CD4-positive, CD25-positive, alpha-beta regulatory T cell (primary cell): ENCODE measurements at regions not wholly inside any gene's neighbourhood (a gene's known extent, or its start where the extent isn't known, plus 50 kb on each side); places are given as distances from the start of the nearest gene placed in this dataset.
"Not testable (repeated sequence)": the region's sequence is repeated elsewhere in the genome, so short reads cannot be mapped to it uniquely, and the experiment has no call there.

Experiments
- ATAC-seq, 2 donors: fragments of 150-1000 bp; cut with Tn5 transposase; one replicate each; pipeline ENCODE4 v1.10.0; 2021; ENCODE audit warnings: low read depth in 2 of 2, moderate number of reproducible peaks in 2 of 2, moderate library complexity in 1 of 2
- DNase-seq, 3 donors: peaks; one replicate each; pipeline versions ENCODE4 v3.0.0 to v3.0.0-alpha.2; 2012 to 2022; ENCODE audit warnings: mixed read lengths in 1 of 3
- H3K27ac ChIP-seq: one replicate; pipeline ENCODE4 v1.7.0; 2013; ENCODE audit warnings: mild to moderate bottlenecking, low read length; ENCODE audit not compliant: insufficient read depth, poor library complexity, severe bottlenecking
- H3K27me3 ChIP-seq: one replicate; pipeline ENCODE4 v1.7.0; 2013; ENCODE audit warnings: low read length; ENCODE audit not compliant: control insufficient read depth, insufficient read depth
- H3K36me3 ChIP-seq: one replicate; pipeline ENCODE4 v1.7.0; 2013; ENCODE audit warnings: mild to moderate bottlenecking, low read length, moderate library complexity; ENCODE audit not compliant: control insufficient read depth, insufficient read depth
- H3K4me1 ChIP-seq: 2 replicates; pipeline ENCODE4 v1.7.0; 2013; ENCODE audit warnings: mild to moderate bottlenecking, low read length; ENCODE audit not compliant: insufficient read depth, control insufficient read depth, poor library complexity, severe bottlenecking
- H3K4me3 ChIP-seq: one replicate; pipeline ENCODE4 v1.7.0; 2013; ENCODE audit warnings: low read depth, mild to moderate bottlenecking, low read length, moderate library complexity
- H3K9me3 ChIP-seq, 2 experiments: 1 replicate in 1 of 2; 2 replicates in 1 of 2; pipeline ENCODE4 v1.7.0; 2013; ENCODE audit warnings: low read length in 2 of 2, mild to moderate bottlenecking in 1 of 2, moderate library complexity in 1 of 2; ENCODE audit not compliant: control insufficient read depth in 2 of 2
- H3K27ac Mint-ChIP-seq, 3 donors: one replicate each; pipeline ENCODE4 v1.8.0; 2020 to 2022; ENCODE audit warnings: mild to moderate bottlenecking in 3 of 3, mixed read lengths in 3 of 3, moderate library complexity in 2 of 3
- H3K27me3 Mint-ChIP-seq: one replicate; pipeline ENCODE4 v1.8.0; 2022; ENCODE audit warnings: mild to moderate bottlenecking, mixed read lengths
- H3K36me3 Mint-ChIP-seq: one replicate; pipeline ENCODE4 v1.8.0; 2020; ENCODE audit warnings: mixed read lengths
- H3K4me1 Mint-ChIP-seq, 4 donors: one replicate each; pipeline ENCODE4 v1.8.0; 2020 to 2022; ENCODE audit warnings: mixed read lengths in 4 of 4, mild to moderate bottlenecking in 1 of 4
- H3K4me3 Mint-ChIP-seq, 4 donors: one replicate each; pipeline ENCODE4 v1.8.0; 2020 to 2022; ENCODE audit warnings: mild to moderate bottlenecking in 4 of 4, mixed read lengths in 4 of 4, moderate library complexity in 3 of 4
- H3K9me3 Mint-ChIP-seq, 7 donors: one replicate each; pipeline ENCODE4 v1.8.0; 2020 to 2022; ENCODE audit warnings: mixed read lengths in 7 of 7, mild to moderate bottlenecking in 3 of 7, moderate library complexity in 2 of 7

GRCh38 chr15:60272623-60273022, 125.2 kb downstream of the ANXA2 start:
- Histone ChIP-seq H3K36me3 (no peaks in the 10 kb centered on the region), H3K4me3 (no peak overlapping the region), H3K4me1 (no peaks in the 10 kb centered on the region), H3K27ac (no peak overlapping the region), H3K9me3 (peaks cover 12 to 14% of the 10 kb centered on the region in 2 experiments), H3K27me3 (peaks cover 8% of the 10 kb centered on the region)
- DNase-seq (no peak), ATAC-seq (no peak)
- H3K27ac Mint-ChIP-seq: no peak overlapping the region
- H3K4me3 Mint-ChIP-seq: no peak overlapping the region
- H3K36me3 Mint-ChIP-seq: no peaks in the 10 kb centered on the region
- H3K4me1 Mint-ChIP-seq: no peaks in the 10 kb centered on the region
- peaks cover 0 to 14% (median 7%) of the 10 kb centered on the region in 7 donors for H3K9me3 Mint-ChIP-seq
- H3K27me3 Mint-ChIP-seq: peaks cover 22% of the 10 kb centered on the region

GRCh38 chr15:60275624-60276023, 122.2 kb downstream of the ANXA2 start:
- ATAC-seq (no peak), DNase-seq (no peak)
- H3K9me3 Mint-ChIP-seq: peaks cover 1 to 14% (median 7%) of the 10 kb centered on the region in 7 donors
- Histone ChIP-seq H3K27ac (no peak overlapping the region), H3K4me1 (no peaks in the 10 kb centered on the region), H3K36me3 (no peaks in the 10 kb centered on the region), H3K9me3 (peaks cover 12 to 14% of the 10 kb centered on the region in 2 experiments), H3K4me3 (no peak overlapping the region), H3K27me3 (peaks cover 23% of the 10 kb centered on the region)
- H3K36me3 Mint-ChIP-seq: no peaks in the 10 kb centered on the region
- H3K27ac Mint-ChIP-seq: no peak overlapping the region
- no peaks in the 10 kb centered on the region for H3K4me1 Mint-ChIP-seq
- no peak overlapping the region for H3K4me3 Mint-ChIP-seq
- H3K27me3 Mint-ChIP-seq: peaks cover 21% of the 10 kb centered on the region

- no peaks in the 10 kb centered on the region for H3K4me1 ChIP-seq
- no peak overlapping the region for H3K27ac ChIP-seq
- H3K27ac Mint-ChIP-seq: no peak overlapping the region
- H3K9me3 ChIP-seq: peaks cover 12 to 14% of the 10 kb centered on the region in 2 experiments
- DNase-seq (no peak), ATAC-seq (no peak)
- no peak overlapping the region for H3K4me3 Mint-ChIP-seq
- peaks cover 40% of the 10 kb centered on the region for H3K27me3 ChIP-seq
- H3K9me3 Mint-ChIP-seq: peaks cover 1 to 14% (median 6%) of the 10 kb centered on the region in 7 donors
- no peaks in the 10 kb centered on the region for H3K36me3 ChIP-seq
- no peak overlapping the region for H3K4me3 ChIP-seq
- no peaks in the 10 kb centered on the region for H3K36me3 Mint-ChIP-seq
- H3K4me1 Mint-ChIP-seq: no peaks in the 10 kb centered on the region
- H3K27me3 Mint-ChIP-seq: peaks cover 43% of the 10 kb centered on the region
These were observed 118.9 kb downstream of the ANXA2 start for GRCh38 chr15:60278879-60279278.

- H3K4me3 Mint-ChIP-seq: no peak overlapping the region
- ATAC-seq: no peak
- peaks cover 57% of the 10 kb centered on the region for H3K27me3 Mint-ChIP-seq
These were observed 117.5 kb downstream of the ANXA2 start for GRCh38 chr15:60280259-60280658.

GRCh38 chr15:60283936-60284335, 113.8 kb downstream of the ANXA2 start:
- Histone ChIP-seq H3K9me3 (no peaks in the 10 kb centered on the region), H3K36me3 (no peaks in the 10 kb centered on the region), H3K4me3 (no peak overlapping the region), H3K4me1 (no peaks in the 10 kb centered on the region), H3K27me3 (peaks cover 43% of the 10 kb centered on the region), H3K27ac (no peak overlapping the region)
- ATAC-seq (no peak), DNase-seq (no peak)
- H3K27me3 Mint-ChIP-seq: peaks cover 56% of the 10 kb centered on the region
- H3K9me3 Mint-ChIP-seq: peaks cover 0 to under 1% (median 0%) of the 10 kb centered on the region in 7 donors
- H3K4me1 Mint-ChIP-seq: no peaks in the 10 kb centered on the region
- peak overlapping the region in 1 of 3 donors; percentile 48 for H3K27ac Mint-ChIP-seq
- no peaks in the 10 kb centered on the region for H3K36me3 Mint-ChIP-seq
- H3K4me3 Mint-ChIP-seq: no peak overlapping the region

More at GRCh38 chr15:60280259-60280658, 117.5 kb downstream of the ANXA2 start:
- Histone ChIP-seq H3K9me3 (peaks cover 8% of the 10 kb centered on the region in 2 experiments), H3K4me1 (no peaks in the 10 kb centered on the region), H3K27me3 (peaks cover 50% of the 10 kb centered on the region), H3K36me3 (no peaks in the 10 kb centered on the region), H3K4me3 (no peak overlapping the region), H3K27ac (no peak overlapping the region)
- H3K4me1 Mint-ChIP-seq: no peaks in the 10 kb centered on the region
- no peak for DNase-seq
- peaks cover 1 to 11% (median 5%) of the 10 kb centered on the region in 7 donors for H3K9me3 Mint-ChIP-seq
- no peaks in the 10 kb centered on the region for H3K36me3 Mint-ChIP-seq
- no peak overlapping the region for H3K27ac Mint-ChIP-seq

GRCh38 chr15:60295901-60296300, 101.9 kb downstream of the ANXA2 start:
- not testable (repeated sequence) for H3K9me3 ChIP-seq, H3K4me3 Mint-ChIP-seq, ATAC-seq, H3K27ac Mint-ChIP-seq, H3K4me1 ChIP-seq, H3K4me3 ChIP-seq, H3K9me3 Mint-ChIP-seq, H3K4me1 Mint-ChIP-seq, H3K27ac ChIP-seq, DNase-seq, H3K36me3 ChIP-seq, H3K36me3 Mint-ChIP-seq, H3K27me3 ChIP-seq
- H3K27me3 Mint-ChIP-seq: peaks cover 23% of the 10 kb centered on the region

GRCh38 chr15:60297047-60297446, 100.7 kb downstream of the ANXA2 start:
- Histone ChIP-seq H3K4me3 (no peak overlapping the region), H3K4me1 (no peaks in the 10 kb centered on the region), H3K36me3 (no peaks in the 10 kb centered on the region), H3K27ac (no peak overlapping the region), H3K9me3 (no peaks in the 10 kb centered on the region), H3K27me3 (peaks cover 4% of the 10 kb centered on the region)
- peaks cover 20% of the 10 kb centered on the region for H3K27me3 Mint-ChIP-seq
- ATAC-seq (no peak), DNase-seq (no peak)
- no peak overlapping the region for H3K4me3 Mint-ChIP-seq
- peaks cover 3% of the 10 kb centered on the region for H3K36me3 Mint-ChIP-seq
- no peaks in the 10 kb centered on the region for H3K4me1 Mint-ChIP-seq
- peaks cover 0 to 3% (median 1%) of the 10 kb centered on the region in 7 donors for H3K9me3 Mint-ChIP-seq
- no peak overlapping the region for H3K27ac Mint-ChIP-seq
